K562 (cell line): ENCODE measurements at regions not wholly inside any gene's neighbourhood (a gene's known extent, or its start where the extent isn't known, plus 50 kb on each side); places are given as distances from the start of the nearest gene placed in this dataset.

Experiments used
- CREB3L1 ChIP-seq: fragments of 450-650 bp; IDR thresholded peaks from 2 replicates; pipeline ENCODE4 v1.6.1; 2014; ENCODE audit warnings: low read depth, mild to moderate bottlenecking, moderate library complexity, borderline replicate concordance
- ESRRA ChIP-seq: fragments of 450-650 bp; IDR thresholded peaks from 2 replicates; pipeline ENCODE4 v1.6.1; 2014; ENCODE audit warnings: low read depth, mild to moderate bottlenecking, moderate library complexity, borderline replicate concordance
- HDAC2 ChIP-seq: fragments of 450-650 bp; IDR thresholded peaks from 2 replicates; pipeline ENCODE4 v1.6.1; 2016; ENCODE audit warnings: mild to moderate bottlenecking
- MGA ChIP-seq: fragments of 450-650 bp; IDR thresholded peaks from 2 replicates; pipeline ENCODE4 v1.6.1; 2016; ENCODE audit warnings: mild to moderate bottlenecking, moderate library complexity
- U2AF2 ChIP-seq: fragments of 200-400 bp; formaldehyde crosslinking; optimal IDR thresholded peaks from 2 replicates; pipeline ENCODE3; 2017; ENCODE audit warnings: low read depth, mild to moderate bottlenecking, low read length
- XRCC4 ChIP-seq: IDR thresholded peaks from one replicate; pipeline ENCODE4 v1.6.1; 2011; ENCODE audit not compliant: insufficient read depth, insufficient read length; ENCODE audit errors: extremely low read depth
- ZNF217 ChIP-seq: sonication (generic); formaldehyde crosslinking; IDR thresholded peaks from 2 replicates; pipeline ENCODE4 v1.8.0; 2022; ENCODE audit warnings: mild to moderate bottlenecking, missing genetic modification reagents

GRCh38 chr1:61523893-61524605, 200.9 kb downstream of the TM2D1 start (continued):
- TF ChIP-seq MGA (no peak), U2AF2 (no peak), HDAC2 (no peak), ZNF217 (CRISPR knock-in tag) (no peak), XRCC4 (no peak), CREB3L1 (no peak), ESRRA (no peak)
